Dermis microvascular lymphatic vessel endothelial cell (primary cell): ENCODE measurements at regions not wholly inside any gene's neighbourhood (a gene's known extent, or its start where the extent isn't known, plus 50 kb on each side); places are given as distances from the start of the nearest gene placed in this dataset.
"Not testable (repeated sequence)": the region's sequence is repeated elsewhere in the genome, so short reads cannot be mapped to it uniquely, and the experiment has no call there.

Source experiments
- DNase-seq, 2 donors: peaks; one replicate each; pipeline versions ENCODE4 v3.0.0 to v3.0.0-alpha.2; 2010; ENCODE audit warnings: low read depth in 2 of 2

DNA sequence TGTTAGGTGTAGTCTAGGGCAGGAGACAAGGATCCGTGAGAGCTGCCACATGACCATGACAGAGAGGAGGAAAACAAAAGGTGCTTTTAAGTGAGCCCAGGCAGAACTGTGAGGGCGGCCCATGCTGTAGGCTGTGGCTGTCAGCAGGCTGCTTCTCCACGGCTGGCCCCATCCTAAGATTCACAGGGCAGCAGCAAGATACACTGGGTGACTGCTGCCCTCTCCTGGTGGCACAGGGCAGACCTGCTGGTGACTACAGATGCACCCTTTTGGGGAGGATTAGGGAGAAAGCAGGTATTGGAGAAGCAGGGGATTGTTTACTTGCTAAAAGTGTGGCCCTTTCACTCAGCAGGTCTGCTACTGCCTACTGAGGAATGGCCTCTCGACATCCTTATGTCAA lies 112.2 kb upstream of the CCZ1B start:
- peak in 1 of 2 donors; percentile 1 for DNase-seq

DNA sequence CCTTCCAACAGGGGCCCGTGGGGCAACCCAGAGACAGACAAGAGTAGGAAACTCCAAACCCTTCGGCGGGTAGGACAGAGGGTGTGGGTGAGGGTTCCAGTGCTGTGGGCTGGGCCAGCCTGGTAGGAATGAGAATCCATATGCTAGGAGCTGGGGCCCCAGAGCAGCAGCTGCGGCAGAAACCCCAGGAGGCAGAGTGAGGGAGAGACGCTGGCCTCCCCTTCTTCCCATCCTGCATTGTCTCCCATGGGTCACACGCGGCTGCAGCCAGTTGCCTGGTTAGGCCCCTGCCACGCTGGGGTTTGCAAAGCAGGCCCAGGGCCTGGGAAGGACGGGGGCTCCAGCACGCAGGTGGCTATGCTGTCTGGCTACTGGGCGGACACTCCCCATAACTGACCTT lies 113.1 kb upstream of the CCZ1B start:
- DNase-seq, result not testable (repeated sequence)

- not testable (repeated sequence) for DNase-seq
These were observed 113.8 kb upstream of the CCZ1B start for GRCh38 chr7:6939896-6940295.

DNA sequence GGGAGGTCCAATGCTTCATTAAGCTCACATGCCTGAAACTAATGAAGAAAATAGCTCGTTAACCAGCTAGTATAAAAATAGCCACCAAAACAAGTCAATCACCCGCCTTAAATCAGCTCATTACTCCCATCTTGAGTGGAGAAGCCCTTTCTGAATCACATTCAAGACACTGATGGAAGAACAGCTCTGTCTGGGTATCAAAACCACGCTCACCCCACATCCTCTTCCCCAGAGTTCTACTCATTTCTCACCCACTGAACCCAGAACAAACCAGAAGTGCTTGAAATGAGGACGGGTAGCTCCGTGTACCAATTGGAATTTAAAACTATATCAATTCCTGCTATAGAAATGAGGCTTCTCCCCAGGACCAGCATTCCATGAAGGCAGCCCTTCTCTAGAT lies 120.8 kb upstream of the CCZ1B start:
- DNase-seq, result not testable (repeated sequence)

DNA sequence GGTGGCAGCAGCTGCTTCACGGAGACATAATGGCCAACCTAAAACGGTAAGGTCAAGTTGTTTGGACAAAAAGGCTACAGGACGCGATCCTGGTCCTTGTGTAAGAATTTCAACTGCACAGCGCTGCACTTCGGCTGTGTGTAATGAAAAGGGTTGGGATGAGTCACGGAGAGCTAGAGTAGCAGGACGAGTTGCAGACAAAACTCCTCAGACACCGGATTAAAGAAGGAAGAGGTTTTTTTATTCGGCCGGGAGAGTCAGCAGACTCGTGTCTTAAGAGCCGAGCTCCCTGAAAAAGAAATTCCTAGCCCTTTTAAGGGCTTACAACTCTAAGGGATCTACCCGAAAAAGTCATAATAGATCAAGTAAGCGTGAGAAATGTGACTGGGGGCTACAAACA lies 124.2 kb upstream of the CCZ1B start:
- DNase-seq, result not testable (repeated sequence)

DNA sequence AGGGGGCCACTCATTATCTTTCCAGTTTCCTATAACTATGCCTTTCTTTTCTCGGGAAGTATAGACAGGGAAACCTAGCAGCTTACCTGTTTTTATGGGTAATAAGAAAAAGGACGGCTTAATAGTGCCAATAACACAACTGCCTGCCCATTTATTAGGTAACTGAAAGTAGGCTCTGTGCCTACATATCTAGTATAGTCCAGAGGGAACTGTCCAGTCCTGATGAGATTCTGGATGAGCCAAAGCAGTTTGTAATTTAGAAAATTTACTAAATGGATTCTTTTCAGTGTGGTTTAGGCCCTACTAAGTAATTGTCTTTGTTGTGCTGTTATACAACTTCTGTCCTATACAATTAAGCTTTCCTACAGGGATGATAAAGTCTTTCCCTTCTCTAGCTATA lies 125.5 kb upstream of the CCZ1B start:
- DNase-seq, result not testable (repeated sequence)

GRCh38 chr7:6953138-6953797 lies 127.2 kb upstream of the CCZ1B start:
- DNase-seq, result not testable (repeated sequence)

DNA sequence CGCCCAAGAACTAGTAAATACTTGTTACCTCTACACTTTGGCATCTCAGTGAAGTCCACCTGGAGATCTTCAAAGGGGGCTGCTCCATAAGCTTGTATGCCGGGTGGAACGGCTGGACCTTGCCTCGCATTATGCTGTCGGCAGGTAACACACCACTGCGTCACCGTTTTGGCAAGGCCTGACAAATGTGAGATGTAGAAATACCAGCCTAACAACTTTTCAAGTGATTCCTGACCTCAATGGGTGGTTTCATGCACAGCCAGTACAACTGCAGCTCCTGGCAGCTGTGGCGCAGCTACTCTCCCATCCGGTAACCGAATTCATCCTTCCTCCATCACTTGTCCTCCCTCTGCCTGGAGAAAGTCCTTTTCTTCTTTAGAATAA lies 127.7 kb upstream of the CCZ1B start:
- DNase-seq, result not testable (repeated sequence)

DNA sequence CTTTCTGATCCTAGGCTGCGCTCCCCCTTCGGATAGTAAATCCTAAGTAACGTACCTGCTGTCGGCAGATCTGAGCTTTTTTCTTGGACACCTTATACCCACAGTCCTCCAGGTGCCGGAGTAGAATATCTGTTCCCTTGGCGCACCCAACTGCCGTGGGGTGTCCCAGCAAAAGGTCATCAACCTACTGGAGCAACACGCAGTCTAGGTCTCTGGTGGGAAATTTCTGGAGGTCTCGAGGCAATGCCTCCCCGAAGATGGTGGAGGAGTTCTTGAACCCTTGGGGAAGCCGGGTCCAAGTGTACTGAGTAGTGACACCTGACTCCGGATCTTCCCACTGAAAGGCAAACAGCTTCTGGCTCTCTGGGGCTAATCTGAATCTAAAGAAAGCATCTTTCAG lies 129.3 kb upstream of the CCZ1B start:
- DNase-seq, result not testable (repeated sequence)

- not testable (repeated sequence) for DNase-seq
These were observed 130.0 kb upstream of the CCZ1B start for GRCh38 chr7:6955990-6956566.

DNA sequence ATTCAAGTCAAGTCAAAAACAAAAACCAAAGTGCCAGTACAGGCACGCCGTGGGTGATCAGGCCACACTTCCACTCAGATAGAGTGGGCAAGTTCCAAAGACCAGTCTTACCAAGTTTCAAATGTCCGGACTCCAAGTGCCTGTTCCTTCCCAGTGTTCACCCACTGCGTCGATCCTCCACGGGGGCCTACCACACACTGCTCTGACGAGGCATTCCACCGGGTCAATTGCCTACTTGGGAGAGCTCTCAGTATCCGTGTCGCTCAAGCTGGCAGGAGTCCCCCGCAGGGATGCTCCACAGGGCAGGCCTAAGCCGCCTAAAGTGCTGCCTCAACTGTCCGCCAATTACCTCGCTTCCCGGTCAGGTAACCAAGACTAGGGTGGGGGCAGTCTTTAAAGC lies 132.3 kb upstream of the CCZ1B start:
- not testable (repeated sequence) for DNase-seq

DNA sequence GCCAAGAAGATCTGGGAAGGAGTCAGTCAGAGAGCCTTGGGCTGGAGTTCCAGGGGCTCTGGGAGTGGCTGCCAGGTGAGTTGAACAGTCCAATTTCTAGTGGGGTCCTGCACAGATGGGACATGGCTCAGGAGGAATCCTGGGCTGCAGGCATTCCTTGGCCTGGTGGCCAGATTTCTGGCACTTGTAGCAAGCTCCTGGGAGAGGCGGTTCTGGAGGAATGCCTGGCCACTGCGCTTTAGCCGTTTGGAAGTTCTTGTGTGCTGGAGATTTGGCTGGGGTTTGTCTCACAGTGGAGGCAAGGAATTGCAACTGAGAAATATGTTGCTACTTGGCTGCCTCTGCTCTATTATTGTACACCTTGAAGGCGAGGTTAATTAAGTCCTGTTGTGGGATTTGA lies 133.9 kb upstream of the CCZ1B start:
- not testable (repeated sequence) for DNase-seq

DNA sequence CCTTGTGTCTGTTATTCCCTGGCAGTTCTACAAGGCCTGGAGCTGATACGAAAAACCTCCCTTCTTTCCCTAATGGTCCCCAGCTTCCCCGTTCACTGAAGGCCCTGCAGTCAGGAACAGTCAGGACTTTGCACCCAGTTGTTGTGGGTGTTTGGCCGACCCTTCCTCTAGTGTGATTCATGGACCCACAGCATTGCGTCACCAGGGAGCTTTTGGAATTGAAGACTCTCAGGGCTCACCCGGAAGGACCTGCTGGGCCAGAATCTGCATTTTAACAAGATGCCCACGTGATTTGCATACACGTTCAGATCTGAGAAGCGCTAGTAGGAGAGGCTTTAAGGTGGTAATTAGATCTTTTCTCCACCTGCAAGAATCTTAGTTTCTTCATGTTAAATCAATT lies 136.8 kb upstream of the CCZ1B start:
- DNase-seq, result not testable (repeated sequence)

GRCh38 chr7:6965051-6965450 lies 139.0 kb upstream of the CCZ1B start:
- DNase-seq, result peak; percentile 10 to 43

- DNase-seq, result not testable (repeated sequence)
These were observed 144.1 kb upstream of the CCZ1B start for GRCh38 chr7:6970180-6970579.

DNA sequence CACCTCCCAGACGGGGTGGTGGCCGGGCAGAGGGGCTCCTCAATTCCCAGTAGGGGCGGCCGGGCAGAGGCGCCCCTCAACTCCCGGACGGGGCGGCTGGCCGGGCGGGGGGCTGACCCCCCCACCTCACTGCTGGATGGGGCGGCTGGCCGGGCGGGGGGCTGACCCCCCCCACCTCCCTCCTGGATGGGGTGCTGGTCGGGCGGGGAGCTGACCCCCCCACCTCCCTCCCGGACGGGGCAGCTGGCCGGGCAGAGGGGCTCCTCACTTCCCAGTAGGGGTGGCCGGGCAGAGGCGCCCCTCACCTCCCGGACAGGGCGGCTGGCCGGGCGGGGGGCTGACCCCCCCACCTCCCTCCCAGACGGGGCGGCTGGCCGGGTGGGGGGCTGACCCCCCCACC lies 148.8 kb upstream of the CCZ1B start:
- not testable (repeated sequence) for DNase-seq

- DNase-seq, result not testable (repeated sequence)
These were observed 149.3 kb upstream of the CCZ1B start for GRCh38 chr7:6975346-6975745.

DNA sequence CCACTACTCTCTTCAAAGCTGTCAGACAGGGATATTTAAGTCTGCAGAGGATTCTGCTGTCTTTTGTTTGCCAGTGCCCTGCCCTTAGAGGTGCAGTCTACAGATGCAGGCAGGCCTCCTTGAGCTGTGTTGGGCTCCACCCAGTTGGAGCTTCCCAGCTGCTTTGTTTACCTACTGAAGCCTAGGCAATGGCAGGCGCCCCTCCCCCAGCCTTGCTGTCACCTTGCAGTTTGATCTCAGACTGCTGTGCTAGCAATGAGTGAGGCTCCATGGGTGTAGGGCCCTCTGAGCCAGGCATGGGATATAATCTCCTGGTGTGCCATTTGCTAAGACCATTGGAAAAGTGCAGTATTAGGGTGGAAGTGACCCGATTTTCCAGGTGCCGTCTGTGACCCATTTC lies 151.3 kb upstream of the CCZ1B start:
- DNase-seq, result not testable (repeated sequence)

- not testable (repeated sequence) for DNase-seq
These were observed 152.3 kb upstream of the CCZ1B start for GRCh38 chr7:6978326-6978725.

- not testable (repeated sequence) for DNase-seq
These were observed 153.4 kb upstream of the CCZ1B start for GRCh38 chr7:6979456-6979855.

DNA sequence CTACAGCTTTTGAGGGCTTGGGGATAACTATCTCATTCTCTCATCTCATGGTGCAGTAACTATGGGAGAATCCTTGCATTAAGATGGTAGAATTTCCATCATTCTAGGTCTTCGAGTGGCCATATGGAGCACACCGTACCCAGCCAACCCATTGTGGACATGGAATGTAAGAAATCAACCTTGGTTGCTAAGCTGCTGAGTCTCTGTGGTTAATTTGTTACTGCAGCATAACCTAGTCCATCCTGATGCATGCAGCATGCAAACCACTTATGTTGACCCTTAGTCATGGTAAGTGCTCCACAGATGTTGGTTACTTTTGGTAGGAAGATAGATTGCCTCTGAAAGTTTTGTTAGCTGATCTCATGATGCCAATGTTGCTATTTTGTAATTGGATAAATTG lies 156.3 kb upstream of the CCZ1B start:
- DNase-seq, result not testable (repeated sequence)

- DNase-seq, result not testable (repeated sequence)
These were observed 160.8 kb upstream of the CCZ1B start for GRCh38 chr7:6986892-6987291.

DNA sequence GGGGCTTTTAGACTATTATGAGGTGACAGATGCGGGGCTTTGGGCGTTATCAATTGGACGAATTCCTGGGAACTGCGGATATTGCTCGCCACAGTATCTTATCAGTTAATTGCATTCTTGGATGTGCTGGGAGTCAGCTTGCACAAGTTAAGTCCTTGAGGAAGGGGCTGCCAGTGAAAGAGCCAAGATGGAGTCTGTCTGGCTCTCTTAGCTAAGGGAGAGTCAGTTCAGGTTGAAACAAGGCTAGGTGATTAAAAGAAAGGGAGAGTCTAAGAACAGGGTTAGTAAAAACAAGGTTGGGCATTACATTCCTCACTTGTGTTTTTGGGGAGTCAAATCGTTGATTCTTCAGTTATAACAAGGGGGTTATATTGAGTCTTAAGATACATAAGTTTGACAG lies 162.5 kb upstream of the CCZ1B start:
- not testable (repeated sequence) for DNase-seq
